ENCODE measurements at regions not wholly inside any gene's neighbourhood (a gene's known extent, or its start where the extent isn't known, plus 50 kb on each side); places are given as distances from the start of the nearest gene placed in this dataset.
"Not testable (repeated sequence)": the region's sequence is repeated elsewhere in the genome, so short reads cannot be mapped to it uniquely, and the experiment has no call there.

GRCh38 chr17:6373599-6373998 lies 61.3 kb downstream of the AIPL1 start:
- POLR2A ChIA-PET; ATAC-seq (ENCODE audit: poor library complexity); H3K36me3 Mint-ChIP-seq (ENCODE audit: low read depth); H3K36me3 ChIP-seq (ENCODE audit: insufficient read depth, low read length); H3K4me1 ChIP-seq (ENCODE audit: insufficient read depth, low read length); H3K27me3 ChIP-seq (ENCODE audit: control insufficient read depth in 1 of 2, insufficient read depth in 2 of 2, low read length in 2 of 2); H3K27ac Mint-ChIP-seq; intact Hi-C loops (cut with DNase I, micrococcal nuclease); DNase-seq; H3K4me1 Mint-ChIP-seq (ENCODE audit: low read depth); H3K4me3 ChIP-seq (ENCODE audit: low read length); H3K9me3 ChIP-seq (ENCODE audit: control insufficient read depth in 1 of 2, insufficient read depth in 1 of 2, low read length in 2 of 2); H3K9me3 Mint-ChIP-seq; H3K27ac ChIP-seq (ENCODE audit: low read depth in 1 of 2, low read length in 2 of 2); H3K4me3 Mint-ChIP-seq: not testable (repeated sequence)
- peaks cover 42% of the 10 kb centered on the region for H3K27me3 Mint-ChIP-seq
- CTCF ChIA-PET: interaction anchor here (0.6 kb wide), 1 partner anchor 11 kb away, joined by 4 read pairs; no protein-coding TSS in a partner anchor

DNA sequence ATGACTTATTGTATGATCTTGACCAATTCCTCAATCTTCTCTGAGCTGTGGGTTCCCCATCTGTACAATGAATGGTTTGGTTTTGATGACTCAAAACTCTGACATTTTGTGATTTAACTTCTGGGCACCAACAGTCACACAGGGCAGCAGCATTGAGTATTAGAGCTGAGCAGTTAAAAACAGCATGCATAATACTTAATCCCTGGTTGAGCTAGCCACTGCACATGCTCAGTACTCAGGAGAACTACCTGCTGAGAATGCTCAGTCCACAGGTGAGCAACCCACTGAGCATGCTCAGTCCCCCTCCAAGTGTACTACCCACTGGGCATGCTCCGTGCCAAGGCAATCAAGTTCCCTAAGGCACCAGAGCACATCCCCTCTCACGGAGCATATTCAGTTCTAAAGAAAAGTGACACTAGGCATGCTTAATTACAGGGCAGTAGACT lies 68.7 kb downstream of the AIPL1 start:
- DNase-seq (no peak), ATAC-seq (ENCODE audit: poor library complexity) (no peak)
- no peaks in the 10 kb centered on the region for H3K4me1 ChIP-seq (ENCODE audit: insufficient read depth, low read length)
- H3K27me3 Mint-ChIP-seq: peaks cover 56% of the 10 kb centered on the region
- no peak overlapping the region for H3K27ac ChIP-seq (ENCODE audit: low read depth in 1 of 2, low read length in 2 of 2)
- H3K4me1 Mint-ChIP-seq (ENCODE audit: low read depth): no peaks in the 10 kb centered on the region
- no peaks in the 10 kb centered on the region for H3K9me3 ChIP-seq (ENCODE audit: control insufficient read depth in 1 of 2, insufficient read depth in 1 of 2, low read length in 2 of 2)
- no peaks in the 10 kb centered on the region for H3K36me3 ChIP-seq (ENCODE audit: insufficient read depth, low read length)
- ChIA-PET CTCF (interaction anchor here (1.0 kb wide), 1 partner anchor 11 kb away, joined by 3 read pairs; no protein-coding TSS in a partner anchor), POLR2A (no interaction called here)
- TF ChIP-seq, protein P1, sequence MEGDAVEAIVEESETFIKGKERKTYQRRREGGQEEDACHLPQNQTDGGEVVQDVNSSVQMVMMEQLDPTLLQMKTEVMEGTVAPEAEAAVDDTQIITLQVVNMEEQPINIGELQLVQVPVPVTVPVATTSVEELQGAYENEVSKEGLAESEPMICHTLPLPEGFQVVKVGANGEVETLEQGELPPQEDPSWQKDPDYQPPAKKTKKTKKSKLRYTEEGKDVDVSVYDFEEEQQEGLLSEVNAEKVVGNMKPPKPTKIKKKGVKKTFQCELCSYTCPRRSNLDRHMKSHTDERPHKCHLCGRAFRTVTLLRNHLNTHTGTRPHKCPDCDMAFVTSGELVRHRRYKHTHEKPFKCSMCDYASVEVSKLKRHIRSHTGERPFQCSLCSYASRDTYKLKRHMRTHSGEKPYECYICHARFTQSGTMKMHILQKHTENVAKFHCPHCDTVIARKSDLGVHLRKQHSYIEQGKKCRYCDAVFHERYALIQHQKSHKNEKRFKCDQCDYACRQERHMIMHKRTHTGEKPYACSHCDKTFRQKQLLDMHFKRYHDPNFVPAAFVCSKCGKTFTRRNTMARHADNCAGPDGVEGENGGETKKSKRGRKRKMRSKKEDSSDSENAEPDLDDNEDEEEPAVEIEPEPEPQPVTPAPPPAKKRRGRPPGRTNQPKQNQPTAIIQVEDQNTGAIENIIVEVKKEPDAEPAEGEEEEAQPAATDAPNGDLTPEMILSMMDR (IDR thresholded peaks at IDR 0.05): no peak
- no peak overlapping the region for H3K4me3 ChIP-seq (ENCODE audit: low read length)
- intact Hi-C loops (cut with DNase I, micrococcal nuclease): no loop called here
- no peak overlapping the region for H3K27ac Mint-ChIP-seq
- H3K4me3 Mint-ChIP-seq: no peak overlapping the region
- H3K36me3 Mint-ChIP-seq (ENCODE audit: low read depth): no peaks in the 10 kb centered on the region
- H3K27me3 ChIP-seq (ENCODE audit: control insufficient read depth in 1 of 2, insufficient read depth in 2 of 2, low read length in 2 of 2): peaks cover 8 to 35% of the 10 kb centered on the region in 2 experiments
- H3K9me3 Mint-ChIP-seq: no peaks in the 10 kb centered on the region

GRCh38 chr17:6365200-6365943 lies 69.5 kb downstream of the AIPL1 start:
- peaks cover 59% of the 10 kb centered on the region for H3K27me3 Mint-ChIP-seq
- no peak for ATAC-seq (ENCODE audit: poor library complexity)
- TF ChIP-seq, protein P1 (IDR thresholded peaks at IDR 0.05): no peak
- no peaks in the 10 kb centered on the region for H3K4me1 ChIP-seq (ENCODE audit: insufficient read depth, low read length)
- no peak overlapping the region for H3K4me3 Mint-ChIP-seq
- no peak for DNase-seq
- no peak overlapping the region for H3K4me3 ChIP-seq (ENCODE audit: low read length)
- no peaks in the 10 kb centered on the region for H3K9me3 ChIP-seq (ENCODE audit: control insufficient read depth in 1 of 2, insufficient read depth in 1 of 2, low read length in 2 of 2)
- no peak overlapping the region for H3K27ac Mint-ChIP-seq
- CTCF ChIA-PET: no interaction called here
- H3K4me1 Mint-ChIP-seq (ENCODE audit: low read depth): no peaks in the 10 kb centered on the region
- POLR2A ChIA-PET: no interaction called here
- H3K9me3 Mint-ChIP-seq: no peaks in the 10 kb centered on the region
- H3K27ac ChIP-seq (ENCODE audit: low read depth in 1 of 2, low read length in 2 of 2): no peak overlapping the region
- no peaks in the 10 kb centered on the region for H3K36me3 ChIP-seq (ENCODE audit: insufficient read depth, low read length)
- H3K27me3 ChIP-seq (ENCODE audit: control insufficient read depth in 1 of 2, insufficient read depth in 2 of 2, low read length in 2 of 2): peaks cover 8 to 35% of the 10 kb centered on the region in 2 experiments
- intact Hi-C loops (cut with DNase I, micrococcal nuclease): no loop called here
- H3K36me3 Mint-ChIP-seq (ENCODE audit: low read depth): no peaks in the 10 kb centered on the region

- no peak overlapping the region for H3K27ac ChIP-seq (ENCODE audit: low read depth in 1 of 2, low read length in 2 of 2)
- H3K27me3 ChIP-seq (ENCODE audit: control insufficient read depth in 1 of 2, insufficient read depth in 2 of 2, low read length in 2 of 2): peaks cover 13 to 28% of the 10 kb centered on the region in 2 experiments
- intact Hi-C loops (cut with DNase I, micrococcal nuclease): no loop called here
- Mint-ChIP-seq H3K36me3 (ENCODE audit: low read depth) (no peaks in the 10 kb centered on the region), H3K27ac (no peak overlapping the region), H3K4me1 (ENCODE audit: low read depth) (no peaks in the 10 kb centered on the region), H3K4me3 (no peak overlapping the region), H3K27me3 (peaks cover 59% of the 10 kb centered on the region), H3K9me3 (no peaks in the 10 kb centered on the region)
- no peaks in the 10 kb centered on the region for H3K4me1 ChIP-seq (ENCODE audit: insufficient read depth, low read length)
- ChIA-PET CTCF (no interaction called here), POLR2A (no interaction called here)
- DNase-seq (no peak), ATAC-seq (ENCODE audit: poor library complexity) (no peak)
- no peaks in the 10 kb centered on the region for H3K36me3 ChIP-seq (ENCODE audit: insufficient read depth, low read length)
- TF ChIP-seq, protein P1 (IDR thresholded peaks at IDR 0.05): no peak
- H3K4me3 ChIP-seq (ENCODE audit: low read length): no peak overlapping the region
- H3K9me3 ChIP-seq (ENCODE audit: control insufficient read depth in 1 of 2, insufficient read depth in 1 of 2, low read length in 2 of 2): no peaks in the 10 kb centered on the region
Observed at GRCh38 chr17:6361733-6362132, 73.2 kb downstream of the AIPL1 start.
